OCI-LY7 (cell line): ENCODE measurements at regions not wholly inside any gene's neighbourhood (a gene's known extent, or its start where the extent isn't known, plus 50 kb on each side); places are given as distances from the start of the nearest gene placed in this dataset.

Source experiments
- CTCF ChIP-seq: fragments of 200-600 bp; sonication (generic); conservative IDR thresholded peaks from 2 replicates; pipeline ENCODE4 v1.5.1; 2014; ENCODE audit warnings: mild to moderate bottlenecking, antibody characterized with exemption, low read length, moderate library complexity, mixed read lengths
- EZH2phosphoT487 ChIP-seq: fragments of 200-600 bp; sonication (generic); IDR thresholded peaks from 2 replicates; pipeline ENCODE4 v1.6.1; 2018; ENCODE audit warnings: low read depth, borderline replicate concordance, mild to moderate bottlenecking, mixed run types, antibody characterized with exemption, low read length, moderate library complexity, mixed read lengths

GRCh38 chr9:84478996-84479395 is 138.4 kb upstream of the SLC28A3 start:
- TF ChIP-seq CTCF (no peak), EZH2phosphoT487 (no peak)
